ENCODE measurements at regions not wholly inside any gene's neighbourhood (a gene's known extent, or its start where the extent isn't known, plus 50 kb on each side); places are given as distances from the start of the nearest gene placed in this dataset.

- TF ChIP-seq CTCF (IDR thresholded peaks at IDR 0.05), result no peak
- TF ChIP-seq POLR2A (IDR thresholded peaks at IDR 0.05), result no peak
Observed at GRCh38 chr9:13746876-13747275, 467.4 kb upstream of the MPDZ start.

Measured in Peyer's patch (tissue), 4 donors.